ENCODE measurements at regions not wholly inside any gene's neighbourhood (a gene's known extent, or its start where the extent isn't known, plus 50 kb on each side); places are given as distances from the start of the nearest gene placed in this dataset.

GRCh38 chr2:54042897-54043620 is 72.3 kb upstream of the PSME4 start:
- no peaks in the 10 kb centered on the region for H3K79me2 ChIP-seq (ENCODE audit: insufficient read depth, low read length)

More at GRCh38 chr2:54042897-54043620, 72.3 kb upstream of the PSME4 start:
- ChIA-PET POLR2A (no interaction called here), RAD21 (ENCODE audit: low non-redundant PET in 1 of 2, low total read pairs in 2 of 2, uncharacterized antibody in 2 of 2, unreplicated experiment in 2 of 2) (no interaction called here), CTCF (no interaction called here)
- ATAC-seq (no peak), DNase-seq (ENCODE audit: low read depth, low spot score) (no peak)
- TF ChIP-seq EGR1 (IDR thresholded peaks at IDR 0.05; ENCODE audit: low read depth) (no peak), SRF (IDR thresholded peaks at IDR 0.05; ENCODE audit: low read depth) (no peak), CEBPB (IDR thresholded peaks at IDR 0.05; ENCODE audit: low read depth) (no peak), REST (IDR thresholded peaks at IDR 0.05; ENCODE audit: low read depth) (no peak)
- H3K4me2 ChIP-seq (ENCODE audit: low read length) = no peak overlapping the region
- no peaks in the 10 kb centered on the region for H4K20me1 ChIP-seq (ENCODE audit: insufficient read depth)
- H3K36me3 ChIP-seq (ENCODE audit: control insufficient read depth in 1 of 2, insufficient read depth in 2 of 2, low read length in 2 of 2) = no peaks in the 10 kb centered on the region
- no peak overlapping the region for H3K27ac ChIP-seq (ENCODE audit: low read depth, low read length)
- peaks cover 13 to 28% of the 10 kb centered on the region in 2 experiments for H3K4me1 ChIP-seq (ENCODE audit: control insufficient read depth in 1 of 2, insufficient read depth in 2 of 2, low read length in 2 of 2)
- H3K9me3 ChIP-seq (ENCODE audit: control insufficient read depth in 1 of 2, insufficient read depth in 1 of 2, low read depth in 1 of 2, low read length in 2 of 2) = no peaks in the 10 kb centered on the region
- intact Hi-C loops (cut with micrococcal nuclease) = no loop called here
- H3K9ac ChIP-seq (ENCODE audit: low read length) = no peak overlapping the region
- H3K27me3 ChIP-seq (ENCODE audit: insufficient read depth, low read length) = no peaks in the 10 kb centered on the region
- H2AFZ ChIP-seq (ENCODE audit: low read depth, low read length, poor library complexity, severe bottlenecking) = no peak overlapping the region
- BruUV-seq (replicated peaks) = no TSS peak
- H3K9me2 ChIP-seq (ENCODE audit: insufficient read depth) = no peaks in the 10 kb centered on the region
- no peak overlapping the region for H3K4me3 ChIP-seq (replicated peaks in 1 of 2; ENCODE audit: low read depth in 1 of 2, low read length in 2 of 2)
